ENCODE measurements at regions not wholly inside any gene's neighbourhood (a gene's known extent, or its start where the extent isn't known, plus 50 kb on each side); places are given as distances from the start of the nearest gene placed in this dataset.

DNA sequence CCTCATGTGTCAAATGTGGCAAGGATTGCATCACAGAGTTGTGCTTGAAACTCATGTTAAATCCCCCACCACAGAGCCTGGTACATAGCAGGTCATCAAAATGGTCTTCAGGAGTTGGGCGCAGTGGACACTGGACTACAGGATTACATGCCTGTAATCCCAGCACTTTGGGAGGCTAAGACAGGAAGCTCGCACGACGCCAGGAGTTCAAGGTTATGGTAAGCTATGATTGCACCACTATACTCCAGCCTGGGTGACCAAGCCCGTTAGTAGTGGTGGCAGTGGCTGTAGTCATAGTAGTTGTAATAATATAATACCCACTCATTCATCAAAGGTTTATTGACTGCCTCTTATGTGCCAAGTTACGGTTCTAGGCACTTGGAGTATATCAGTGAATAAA is 123.4 kb upstream of the IRF2BP2 start:
- H3K4me3 ChIP-seq (ENCODE audit: low read depth, low read length), result no peak overlapping the region
- ChIA-PET POLR2A (interaction anchor here (2.0 kb wide), 1 partner anchor 9 kb away, joined by 6 read pairs; no protein-coding TSS in a partner anchor), CTCF (interaction anchor here (1.0 to 1.4 kb wide), 2 partner anchors 8 to 13 kb away, joined by 3 to 4 read pairs; no protein-coding TSS in a partner anchor)
- TF ChIP-seq ZNF654 (tag by site-specific recombination; IDR thresholded peaks at IDR 0.05; ENCODE audit: low read depth) (no peak), ZNF211 (tag by site-specific recombination; IDR thresholded peaks at IDR 0.05; ENCODE audit: low read depth) (no peak), ZNF239 (tag by site-specific recombination; IDR thresholded peaks at IDR 0.05) (no peak), TCF7L2 (IDR thresholded peaks at IDR 0.05; ENCODE audit: borderline replicate concordance, low read depth, low read length) (no peak), BCL11A (tag by site-specific recombination; IDR thresholded peaks at IDR 0.05; ENCODE audit: low read depth) (no peak), ZNF621 (tag by site-specific recombination; IDR thresholded peaks at IDR 0.05) (no peak), ZNF707 (tag by site-specific recombination; IDR thresholded peaks at IDR 0.05) (no peak), ZNF133 (tag by site-specific recombination; IDR thresholded peaks at IDR 0.05) (no peak), ZNF701 (tag by site-specific recombination; IDR thresholded peaks at IDR 0.05) (no peak), ZNF544 (tag by site-specific recombination; IDR thresholded peaks at IDR 0.05) (no peak), ZNF549 (tag by site-specific recombination; IDR thresholded peaks at IDR 0.05) (no peak), ZNF223 (tag by site-specific recombination; IDR thresholded peaks at IDR 0.05) (no peak), ZNF585B (tag by site-specific recombination; IDR thresholded peaks at IDR 0.05) (no peak), GLI2 (tag by site-specific recombination; IDR thresholded peaks at IDR 0.05; ENCODE audit: borderline replicate concordance, low read depth) (no peak)
- TF ChIP-seq, protein P1, sequence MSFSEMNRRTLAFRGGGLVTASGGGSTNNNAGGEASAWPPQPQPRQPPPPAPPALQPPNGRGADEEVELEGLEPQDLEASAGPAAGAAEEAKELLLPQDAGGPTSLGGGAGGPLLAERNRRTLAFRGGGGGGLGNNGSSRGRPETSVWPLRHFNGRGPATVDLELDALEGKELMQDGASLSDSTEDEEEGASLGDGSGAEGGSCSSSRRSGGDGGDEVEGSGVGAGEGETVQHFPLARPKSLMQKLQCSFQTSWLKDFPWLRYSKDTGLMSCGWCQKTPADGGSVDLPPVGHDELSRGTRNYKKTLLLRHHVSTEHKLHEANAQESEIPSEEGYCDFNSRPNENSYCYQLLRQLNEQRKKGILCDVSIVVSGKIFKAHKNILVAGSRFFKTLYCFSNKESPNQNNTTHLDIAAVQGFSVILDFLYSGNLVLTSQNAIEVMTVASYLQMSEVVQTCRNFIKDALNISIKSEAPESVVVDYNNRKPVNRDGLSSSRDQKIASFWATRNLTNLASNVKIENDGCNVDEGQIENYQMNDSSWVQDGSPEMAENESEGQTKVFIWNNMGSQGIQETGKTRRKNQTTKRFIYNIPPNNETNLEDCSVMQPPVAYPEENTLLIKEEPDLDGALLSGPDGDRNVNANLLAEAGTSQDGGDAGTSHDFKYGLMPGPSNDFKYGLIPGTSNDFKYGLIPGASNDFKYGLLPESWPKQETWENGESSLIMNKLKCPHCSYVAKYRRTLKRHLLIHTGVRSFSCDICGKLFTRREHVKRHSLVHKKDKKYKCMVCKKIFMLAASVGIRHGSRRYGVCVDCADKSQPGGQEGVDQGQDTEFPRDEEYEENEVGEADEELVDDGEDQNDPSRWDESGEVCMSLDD (tag by site-specific recombination; IDR thresholded peaks at IDR 0.05), result no peak
- no peaks in the 10 kb centered on the region for H3K36me3 ChIP-seq (ENCODE audit: control insufficient read depth in 2 of 2, insufficient read depth in 1 of 2, low read length in 2 of 2)
- peaks cover 5% of the 10 kb centered on the region for H3K4me1 ChIP-seq (ENCODE audit: control insufficient read depth, insufficient read depth, low read length)
- H3K9me3 ChIP-seq (ENCODE audit: control insufficient read depth, insufficient read depth, low read depth, low read length), result no peaks in the 10 kb centered on the region
- no peak overlapping the region for H3K27ac ChIP-seq (ENCODE audit: extremely low read depth, low read depth, low read length)

DNA sequence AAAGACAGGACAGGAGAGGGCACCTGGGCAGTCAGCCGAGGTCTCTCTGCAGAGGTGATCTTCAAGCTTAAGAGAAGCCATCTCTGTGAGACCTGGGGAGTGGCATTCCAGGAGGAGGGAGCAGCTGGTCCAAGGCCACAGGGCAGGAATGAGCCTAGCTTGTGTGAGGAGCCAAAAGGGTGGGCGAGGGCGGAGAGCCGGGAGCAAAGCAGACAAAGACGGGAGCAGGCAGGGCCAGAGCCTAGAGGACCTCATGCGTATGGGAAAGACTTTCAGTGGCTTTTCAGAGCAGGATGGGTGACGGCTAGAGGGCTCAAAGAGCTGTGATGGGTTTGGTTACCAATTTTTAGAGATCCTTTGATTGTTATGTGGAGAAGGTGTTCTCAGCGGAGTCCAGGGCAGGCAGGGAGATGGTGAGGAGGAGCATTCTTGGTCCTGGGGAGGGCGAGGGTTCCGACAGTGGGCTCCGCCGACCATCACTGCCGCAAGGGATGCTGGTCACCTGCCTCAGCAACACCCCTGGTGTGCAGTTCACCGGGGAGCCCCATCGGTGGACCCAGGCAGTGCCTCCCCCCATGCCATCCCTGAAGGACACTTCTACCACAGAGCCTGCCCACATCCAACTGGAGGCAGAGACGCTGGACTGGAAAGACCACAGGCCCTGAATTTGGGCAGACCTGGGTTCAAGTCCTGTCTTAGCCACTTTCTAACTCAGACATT is 122.9 kb upstream of the IRF2BP2 start:
- no peak overlapping the region for H3K4me3 ChIP-seq (ENCODE audit: low read depth, low read length)
- CTCF ChIA-PET, result interaction anchor here (0.9 to 1.4 kb wide), 3 partner anchors 9 to 120 kb away, joined by 3 to 4 read pairs (median 3); no protein-coding TSS in a partner anchor
- POLR2A ChIA-PET, result interaction anchor here (2.0 kb wide), 1 partner anchor 8 kb away, joined by 6 read pairs; no protein-coding TSS in a partner anchor
- no peak for TF ChIP-seq ZNF561 (tag by site-specific recombination; IDR thresholded peaks at IDR 0.05; ENCODE audit: borderline replicate concordance)
- no peaks in the 10 kb centered on the region for H3K9me3 ChIP-seq (ENCODE audit: control insufficient read depth, insufficient read depth, low read depth, low read length)
- no peak overlapping the region for H3K27ac ChIP-seq (ENCODE audit: extremely low read depth, low read depth, low read length)
- H3K4me1 ChIP-seq (ENCODE audit: control insufficient read depth, insufficient read depth, low read length), result peaks cover 5% of the 10 kb centered on the region
- no peaks in the 10 kb centered on the region for H3K36me3 ChIP-seq (ENCODE audit: control insufficient read depth in 2 of 2, insufficient read depth in 1 of 2, low read length in 2 of 2)

DNA sequence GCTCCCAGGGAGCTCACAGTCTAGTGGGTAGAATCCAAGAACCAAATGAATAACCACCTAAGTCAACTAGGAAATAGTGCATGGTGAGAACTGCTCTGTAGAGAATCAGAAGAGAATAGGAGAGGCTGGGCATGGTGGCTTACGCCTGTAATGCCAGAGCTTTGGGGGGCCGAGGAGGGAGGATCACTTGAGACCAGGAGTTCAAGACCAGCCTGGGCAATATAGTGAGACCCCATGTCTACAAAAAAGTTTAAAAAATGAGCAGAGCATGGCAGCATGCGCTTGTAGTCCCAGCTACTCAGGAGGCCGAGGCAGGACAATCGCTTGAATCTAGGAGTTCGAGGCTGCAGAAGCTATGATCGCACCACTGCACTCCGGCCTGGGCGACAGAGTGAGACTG is 122.3 kb upstream of the IRF2BP2 start:
- no peak overlapping the region for H3K27ac ChIP-seq (ENCODE audit: extremely low read depth, low read depth, low read length)
- peaks cover 6% of the 10 kb centered on the region for H3K4me1 ChIP-seq (ENCODE audit: control insufficient read depth, insufficient read depth, low read length)
- ChIA-PET CTCF (interaction anchor here (0.9 kb wide), 1 partner anchor 119 kb away, joined by 3 read pairs; no protein-coding TSS in a partner anchor), POLR2A (interaction anchor here (2.0 kb wide), 1 partner anchor 8 kb away, joined by 6 read pairs; no protein-coding TSS in a partner anchor)
- H3K36me3 ChIP-seq (ENCODE audit: control insufficient read depth in 2 of 2, insufficient read depth in 1 of 2, low read length in 2 of 2), result no peaks in the 10 kb centered on the region
- H3K9me3 ChIP-seq (ENCODE audit: control insufficient read depth, insufficient read depth, low read depth, low read length), result no peaks in the 10 kb centered on the region
- TF ChIP-seq ZNF558 (tag by site-specific recombination; IDR thresholded peaks at IDR 0.05) (no peak), MZF1 (tag by site-specific recombination; IDR thresholded peaks at IDR 0.05; ENCODE audit: borderline replicate concordance) (no peak), ZNF112 (tag by site-specific recombination; IDR thresholded peaks at IDR 0.05) (no peak), ZNF121 (tag by site-specific recombination; IDR thresholded peaks at IDR 0.05) (peak; percentile 94)
- TF ChIP-seq, protein P2, sequence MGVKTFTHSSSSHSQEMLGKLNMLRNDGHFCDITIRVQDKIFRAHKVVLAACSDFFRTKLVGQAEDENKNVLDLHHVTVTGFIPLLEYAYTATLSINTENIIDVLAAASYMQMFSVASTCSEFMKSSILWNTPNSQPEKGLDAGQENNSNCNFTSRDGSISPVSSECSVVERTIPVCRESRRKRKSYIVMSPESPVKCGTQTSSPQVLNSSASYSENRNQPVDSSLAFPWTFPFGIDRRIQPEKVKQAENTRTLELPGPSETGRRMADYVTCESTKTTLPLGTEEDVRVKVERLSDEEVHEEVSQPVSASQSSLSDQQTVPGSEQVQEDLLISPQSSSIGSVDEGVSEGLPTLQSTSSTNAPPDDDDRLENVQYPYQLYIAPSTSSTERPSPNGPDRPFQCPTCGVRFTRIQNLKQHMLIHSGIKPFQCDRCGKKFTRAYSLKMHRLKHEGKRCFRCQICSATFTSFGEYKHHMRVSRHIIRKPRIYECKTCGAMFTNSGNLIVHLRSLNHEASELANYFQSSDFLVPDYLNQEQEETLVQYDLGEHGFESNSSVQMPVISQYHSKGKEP (tag by site-specific recombination; IDR thresholded peaks at IDR 0.05), result no peak
- no peak overlapping the region for H3K4me3 ChIP-seq (ENCODE audit: low read depth, low read length)

Measured in HEK293 (cell line).